PC-9 (cell line): ENCODE measurements at regions not wholly inside any gene's neighbourhood (a gene's known extent, or its start where the extent isn't known, plus 50 kb on each side); places are given as distances from the start of the nearest gene placed in this dataset.

ENCODE experiments used
- CTCF ChIP-seq: fragments of 200-600 bp; sonication (generic); conservative IDR thresholded peaks from 2 replicates; pipeline ENCODE4 v1.6.1; 2017; ENCODE audit warnings: mixed run types, antibody characterized with exemption, mild to moderate bottlenecking, moderate library complexity
- EZH2 ChIP-seq: fragments of 200-600 bp; sonication (generic); IDR thresholded peaks from 2 replicates; pipeline ENCODE4 v1.8.0; 2017; ENCODE audit warnings: antibody characterized with exemption, low read depth

- no peak for TF ChIP-seq CTCF
- TF ChIP-seq EZH2: no peak
Measured at GRCh38 chrX:95666056-95666455, 1018.6 kb upstream of the DIAPH2 start.
